22Rv1 (cell line): ENCODE measurements at regions not wholly inside any gene's neighbourhood (a gene's known extent, or its start where the extent isn't known, plus 50 kb on each side); places are given as distances from the start of the nearest gene placed in this dataset.

Experiments used
- H3K27ac ChIP-seq: fragments of 450-650 bp; 2 replicates; pipeline ENCODE4 v1.5.1; 2017
- CTCF ChIP-seq: fragments of 450-650 bp; IDR thresholded peaks from 2 replicates; pipeline ENCODE4 v1.5.1; 2017; ENCODE audit warnings: mild to moderate bottlenecking
- ZFX ChIP-seq: fragments of 450-650 bp; IDR thresholded peaks from 2 replicates; pipeline ENCODE4 v1.6.1; 2017; ENCODE audit warnings: antibody characterized with exemption, borderline replicate concordance

GRCh38 chr6:132224943-132225342, 176.3 kb downstream of the MOXD1 start:
- no peak for TF ChIP-seq ZFX
- no peak overlapping the region for H3K27ac ChIP-seq

DNA sequence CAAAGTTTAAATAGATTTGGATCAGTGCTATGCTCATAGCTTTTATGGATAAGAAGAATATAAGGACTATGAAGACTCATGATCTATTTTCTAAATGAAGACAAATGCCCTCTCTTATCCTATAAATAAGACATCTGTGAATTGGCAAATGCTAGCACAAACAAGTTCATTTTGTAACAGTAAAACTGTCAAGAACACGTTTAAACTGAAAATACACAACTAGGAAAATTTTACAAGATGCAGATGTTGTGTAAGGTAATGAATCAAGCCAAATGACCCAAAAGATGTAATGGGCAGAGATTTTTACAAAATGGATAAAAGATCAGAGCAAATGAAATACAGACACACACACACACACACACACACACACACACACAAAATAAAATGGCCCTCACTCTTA, 180.5 kb downstream of the MOXD1 start:
- H3K27ac ChIP-seq, result no peak overlapping the region
- no peak for TF ChIP-seq CTCF

- H3K27ac ChIP-seq, result no peak overlapping the region
- no peak for TF ChIP-seq CTCF
- TF ChIP-seq ZFX, result no peak
These were observed 181.4 kb downstream of the MOXD1 start for GRCh38 chr6:132219901-132220300.

GRCh38 chr6:132218059-132218696, 183.1 kb downstream of the MOXD1 start:
- peak; percentile 85 for TF ChIP-seq CTCF
- TF ChIP-seq ZFX, result no peak
- H3K27ac ChIP-seq, result no peak overlapping the region

- H3K27ac ChIP-seq, result no peak overlapping the region
- no peak for TF ChIP-seq ZFX
These were observed 185.5 kb downstream of the MOXD1 start for GRCh38 chr6:132215805-132216204.

GRCh38 chr6:132214716-132215115, 186.6 kb downstream of the MOXD1 start:
- no peak overlapping the region for H3K27ac ChIP-seq
- TF ChIP-seq CTCF, result no peak
- TF ChIP-seq ZFX, result no peak

DNA sequence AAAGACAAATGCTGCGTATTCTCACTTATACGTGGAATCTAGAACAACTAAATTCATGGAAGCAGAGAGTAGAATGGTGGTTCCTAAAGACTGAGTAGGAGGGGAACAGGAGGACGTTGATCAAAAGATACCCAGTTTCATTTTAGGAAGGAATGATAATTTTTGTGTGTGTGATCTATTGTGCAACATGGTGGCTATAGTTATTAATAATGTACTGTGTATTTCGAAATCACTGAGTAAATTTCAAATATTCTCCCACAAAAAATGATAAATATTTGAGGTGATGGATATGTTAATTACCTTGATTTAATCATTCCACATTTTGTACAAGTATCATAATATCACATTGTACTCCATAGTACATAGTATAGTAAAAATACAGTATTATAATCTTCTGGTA, 187.5 kb downstream of the MOXD1 start:
- H3K27ac ChIP-seq, result no peak overlapping the region
- TF ChIP-seq ZFX, result no peak
- no peak for TF ChIP-seq CTCF

GRCh38 chr6:132213191-132213590, 188.1 kb downstream of the MOXD1 start:
- TF ChIP-seq ZFX (no peak), CTCF (no peak)
- no peak overlapping the region for H3K27ac ChIP-seq
